ENCODE measurements at regions not wholly inside any gene's neighbourhood (a gene's known extent, or its start where the extent isn't known, plus 50 kb on each side); places are given as distances from the start of the nearest gene placed in this dataset.

DNA sequence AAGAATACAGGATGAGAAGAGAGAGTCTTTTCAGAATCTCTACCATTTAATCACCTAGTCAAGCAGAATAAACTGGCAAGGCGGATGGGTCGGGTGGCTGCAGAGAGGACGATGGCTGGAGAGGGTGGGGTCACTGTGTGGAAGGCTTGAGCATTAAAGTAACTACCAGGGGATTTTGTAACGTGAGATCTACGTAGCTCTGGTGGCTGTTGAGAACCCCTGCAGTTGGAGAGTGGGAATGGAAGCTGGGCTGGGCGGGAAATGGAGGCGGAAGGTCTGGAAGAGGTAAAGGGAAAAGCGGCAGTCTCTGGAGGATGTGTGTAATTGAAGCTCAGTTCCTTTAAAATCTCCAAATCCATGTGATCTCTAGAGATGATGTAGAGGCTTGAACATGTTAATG lies 135.0 kb downstream of the GATA3 start:
- Histone ChIP-seq H3K4me1 (no peaks in the 10 kb centered on the region), H3K4me3 (no peak overlapping the region), H3K9me3 (no peaks in the 10 kb centered on the region), H3K27ac (no peak overlapping the region), H3K27me3 (no peaks in the 10 kb centered on the region), H3K36me3 (no peaks in the 10 kb centered on the region)
- WGBS, 2 donors: 54 to 78% methylated on average over 8 of the region's 8 CpGs
- TF ChIP-seq EP300 (IDR thresholded peaks at IDR 0.05): no peak
- TF ChIP-seq, protein P1, sequence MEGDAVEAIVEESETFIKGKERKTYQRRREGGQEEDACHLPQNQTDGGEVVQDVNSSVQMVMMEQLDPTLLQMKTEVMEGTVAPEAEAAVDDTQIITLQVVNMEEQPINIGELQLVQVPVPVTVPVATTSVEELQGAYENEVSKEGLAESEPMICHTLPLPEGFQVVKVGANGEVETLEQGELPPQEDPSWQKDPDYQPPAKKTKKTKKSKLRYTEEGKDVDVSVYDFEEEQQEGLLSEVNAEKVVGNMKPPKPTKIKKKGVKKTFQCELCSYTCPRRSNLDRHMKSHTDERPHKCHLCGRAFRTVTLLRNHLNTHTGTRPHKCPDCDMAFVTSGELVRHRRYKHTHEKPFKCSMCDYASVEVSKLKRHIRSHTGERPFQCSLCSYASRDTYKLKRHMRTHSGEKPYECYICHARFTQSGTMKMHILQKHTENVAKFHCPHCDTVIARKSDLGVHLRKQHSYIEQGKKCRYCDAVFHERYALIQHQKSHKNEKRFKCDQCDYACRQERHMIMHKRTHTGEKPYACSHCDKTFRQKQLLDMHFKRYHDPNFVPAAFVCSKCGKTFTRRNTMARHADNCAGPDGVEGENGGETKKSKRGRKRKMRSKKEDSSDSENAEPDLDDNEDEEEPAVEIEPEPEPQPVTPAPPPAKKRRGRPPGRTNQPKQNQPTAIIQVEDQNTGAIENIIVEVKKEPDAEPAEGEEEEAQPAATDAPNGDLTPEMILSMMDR (IDR thresholded peaks at IDR 0.05): no peak
- no peak for DNase-seq
- intact Hi-C loops (cut with DNase I): no loop called here

DNA sequence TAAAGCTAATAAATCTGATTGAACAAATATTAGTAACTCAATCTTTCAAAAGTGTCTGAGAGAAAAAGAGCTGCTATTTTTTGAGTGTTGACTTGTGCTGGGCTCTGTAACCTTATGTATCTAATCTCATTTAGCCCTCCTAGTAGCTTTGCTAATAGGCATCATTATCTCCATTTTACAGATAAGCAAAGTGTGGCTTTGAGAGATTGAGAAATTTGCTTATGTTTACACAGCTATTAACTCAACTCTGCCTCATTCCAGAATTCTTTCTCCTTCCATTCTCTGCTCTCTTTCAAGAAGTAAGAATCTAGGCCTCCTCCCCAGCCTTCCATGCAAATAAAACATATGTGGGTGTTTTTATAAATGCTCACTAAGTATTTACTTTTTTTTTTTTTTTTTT lies 137.8 kb downstream of the GATA3 start:
- Histone ChIP-seq H3K27me3 (no peaks in the 10 kb centered on the region), H3K4me3 (no peak overlapping the region), H3K9me3 (no peaks in the 10 kb centered on the region), H3K4me1 (no peaks in the 10 kb centered on the region), H3K27ac (no peak overlapping the region), H3K36me3 (no peaks in the 10 kb centered on the region)
- intact Hi-C loops (cut with DNase I): no loop called here
- TF ChIP-seq POLR2A (IDR thresholded peaks at IDR 0.05) (no peak), POLR2AphosphoS5 (IDR thresholded peaks at IDR 0.05) (no peak), EP300 (IDR thresholded peaks at IDR 0.05) (no peak)
- TF ChIP-seq, protein P1 (IDR thresholded peaks at IDR 0.05): no peak
- no peak for DNase-seq

DNA sequence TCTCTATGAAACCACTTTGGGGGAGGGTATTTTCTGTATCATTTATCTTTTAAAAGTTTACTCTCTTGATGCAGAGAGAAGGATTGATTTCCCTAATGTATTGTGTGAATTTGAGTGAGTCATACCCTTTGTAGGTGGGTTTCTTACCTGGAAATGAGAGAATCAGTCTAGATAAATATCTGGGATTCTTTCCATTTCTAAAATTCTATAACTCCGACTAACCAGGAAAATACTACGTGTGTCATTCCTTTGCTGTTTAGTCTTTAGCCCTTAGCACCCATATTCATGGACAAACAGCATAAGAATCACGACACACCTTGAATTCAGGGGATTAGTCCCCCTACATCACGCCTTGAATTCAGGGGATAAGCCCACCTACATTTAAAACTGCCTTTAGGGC lies 139.1 kb downstream of the GATA3 start:
- TF ChIP-seq, protein P1 (IDR thresholded peaks at IDR 0.05): no peak
- TF ChIP-seq POLR2A (IDR thresholded peaks at IDR 0.05) (no peak), EP300 (IDR thresholded peaks at IDR 0.05) (no peak), POLR2AphosphoS5 (IDR thresholded peaks at IDR 0.05) (no peak)
- DNase-seq: no peak
- intact Hi-C loops (cut with DNase I): no loop called here
- Histone ChIP-seq H3K4me1 (no peaks in the 10 kb centered on the region), H3K36me3 (no peaks in the 10 kb centered on the region), H3K27ac (no peak overlapping the region), H3K4me3 (no peak overlapping the region), H3K9me3 (no peaks in the 10 kb centered on the region), H3K27me3 (no peaks in the 10 kb centered on the region)
- 79 to 83% methylated on average over 4 of the region's 4 CpGs for WGBS, 2 donors

DNA sequence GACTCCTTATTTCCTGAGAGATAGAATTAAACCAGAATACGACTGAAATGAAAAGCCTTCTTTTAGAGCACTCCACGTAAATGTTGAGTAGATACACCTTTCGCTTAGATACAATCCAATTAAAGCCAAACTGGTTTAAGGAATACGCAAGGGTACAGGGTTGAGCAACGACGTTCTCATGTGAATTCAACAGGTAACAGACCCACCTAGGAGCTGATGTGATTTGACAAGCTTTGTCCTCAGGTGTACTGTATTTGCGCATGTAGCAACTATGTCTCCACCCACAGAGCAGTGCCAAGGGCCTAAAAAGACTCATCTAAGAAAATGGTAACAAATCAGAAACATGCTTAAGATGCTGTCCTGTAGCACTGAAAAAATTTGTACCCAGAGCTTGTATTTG lies 139.6 kb downstream of the GATA3 start:
- TF ChIP-seq POLR2AphosphoS5 (IDR thresholded peaks at IDR 0.05) (no peak), EP300 (IDR thresholded peaks at IDR 0.05) (no peak), POLR2A (IDR thresholded peaks at IDR 0.05) (no peak)
- TF ChIP-seq, protein P1 (IDR thresholded peaks at IDR 0.05): no peak
- H3K4me3 ChIP-seq: no peak overlapping the region
- intact Hi-C loops (cut with DNase I): no loop called here
- H3K4me1 ChIP-seq: no peaks in the 10 kb centered on the region
- no peaks in the 10 kb centered on the region for H3K36me3 ChIP-seq
- no peaks in the 10 kb centered on the region for H3K9me3 ChIP-seq
- H3K27me3 ChIP-seq: no peaks in the 10 kb centered on the region
- WGBS, 2 donors: 80 to 89% methylated on average over 7 of the region's 7 CpGs
- H3K27ac ChIP-seq: no peak overlapping the region
- no peak for DNase-seq

DNA sequence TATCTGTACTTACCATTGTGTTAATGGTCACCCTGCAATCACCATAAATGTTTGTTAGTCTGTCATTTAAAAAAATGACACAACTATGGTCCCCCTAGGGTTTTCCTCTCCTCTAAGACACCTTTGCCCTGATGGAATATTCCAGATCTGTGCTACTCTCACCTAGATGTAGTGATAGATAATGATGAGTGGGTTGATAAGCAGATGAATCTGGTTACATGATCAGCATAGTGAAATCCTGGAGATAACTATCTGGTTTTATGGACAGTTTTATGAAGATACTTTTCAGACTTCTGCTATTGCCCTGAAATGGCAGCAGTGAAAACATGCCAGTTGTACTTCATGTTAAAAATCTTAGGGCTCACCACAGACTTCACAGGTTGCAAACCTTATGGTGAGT lies 152.4 kb downstream of the GATA3 start:
- no peaks in the 10 kb centered on the region for H3K9me3 ChIP-seq
- DNase-seq: no peak
- no peak overlapping the region for H3K27ac ChIP-seq
- H3K27me3 ChIP-seq: no peaks in the 10 kb centered on the region
- no peak overlapping the region for H3K4me3 ChIP-seq
- intact Hi-C loops (cut with DNase I): no loop called here
- H3K4me1 ChIP-seq: no peaks in the 10 kb centered on the region
- H3K36me3 ChIP-seq: no peaks in the 10 kb centered on the region
- TF ChIP-seq POLR2AphosphoS5 (IDR thresholded peaks at IDR 0.05): no peak
- TF ChIP-seq EP300 (IDR thresholded peaks at IDR 0.05): no peak
- TF ChIP-seq, protein P1 (IDR thresholded peaks at IDR 0.05): no peak
- no peak for TF ChIP-seq POLR2A (IDR thresholded peaks at IDR 0.05)
